ENCODE measurements at regions not wholly inside any gene's neighbourhood (a gene's known extent, or its start where the extent isn't known, plus 50 kb on each side); places are given as distances from the start of the nearest gene placed in this dataset.

GRCh38 chr20:12394786-12395185 lies 477.1 kb downstream of the BTBD3 start:
- Histone ChIP-seq H3K4me1 (ENCODE audit: insufficient read depth, low read length) (no peaks in the 10 kb centered on the region), H3K36me3 (ENCODE audit: insufficient read depth, low read length) (no peaks in the 10 kb centered on the region), H4K20me1 (ENCODE audit: insufficient read depth, low read length) (no peaks in the 10 kb centered on the region), H3K4me3 (ENCODE audit: low read depth in 1 of 2, low read length in 2 of 2) (no peak overlapping the region), H3K9me3 (ENCODE audit: insufficient read depth, low read length, severe bottlenecking) (no peaks in the 10 kb centered on the region), H3K27ac (ENCODE audit: low read length) (no peak overlapping the region), H3K9ac (ENCODE audit: low read depth, low read length) (no peak overlapping the region), H2AFZ (ENCODE audit: low read depth, low read length) (no peak overlapping the region), H3K79me2 (ENCODE audit: insufficient read depth, low read length) (no peaks in the 10 kb centered on the region), H3K27me3 (ENCODE audit: insufficient read depth, low read length, poor library complexity) (peaks cover 3% of the 10 kb centered on the region), H3K4me2 (ENCODE audit: insufficient read depth, low read length) (no peak overlapping the region)
- no peak for ATAC-seq (ENCODE audit: insufficient read depth, low read depth)
- TF ChIP-seq, protein P1, sequence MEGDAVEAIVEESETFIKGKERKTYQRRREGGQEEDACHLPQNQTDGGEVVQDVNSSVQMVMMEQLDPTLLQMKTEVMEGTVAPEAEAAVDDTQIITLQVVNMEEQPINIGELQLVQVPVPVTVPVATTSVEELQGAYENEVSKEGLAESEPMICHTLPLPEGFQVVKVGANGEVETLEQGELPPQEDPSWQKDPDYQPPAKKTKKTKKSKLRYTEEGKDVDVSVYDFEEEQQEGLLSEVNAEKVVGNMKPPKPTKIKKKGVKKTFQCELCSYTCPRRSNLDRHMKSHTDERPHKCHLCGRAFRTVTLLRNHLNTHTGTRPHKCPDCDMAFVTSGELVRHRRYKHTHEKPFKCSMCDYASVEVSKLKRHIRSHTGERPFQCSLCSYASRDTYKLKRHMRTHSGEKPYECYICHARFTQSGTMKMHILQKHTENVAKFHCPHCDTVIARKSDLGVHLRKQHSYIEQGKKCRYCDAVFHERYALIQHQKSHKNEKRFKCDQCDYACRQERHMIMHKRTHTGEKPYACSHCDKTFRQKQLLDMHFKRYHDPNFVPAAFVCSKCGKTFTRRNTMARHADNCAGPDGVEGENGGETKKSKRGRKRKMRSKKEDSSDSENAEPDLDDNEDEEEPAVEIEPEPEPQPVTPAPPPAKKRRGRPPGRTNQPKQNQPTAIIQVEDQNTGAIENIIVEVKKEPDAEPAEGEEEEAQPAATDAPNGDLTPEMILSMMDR (IDR thresholded peaks at IDR 0.05; ENCODE audit: borderline replicate concordance, extremely low read depth, low read length, poor library complexity, severe bottlenecking), result no peak
- TF ChIP-seq EZH2 (IDR thresholded peaks at IDR 0.05; ENCODE audit: borderline replicate concordance, low read depth, low read length, severe bottlenecking), result no peak
- no peak for DNase-seq

DNA sequence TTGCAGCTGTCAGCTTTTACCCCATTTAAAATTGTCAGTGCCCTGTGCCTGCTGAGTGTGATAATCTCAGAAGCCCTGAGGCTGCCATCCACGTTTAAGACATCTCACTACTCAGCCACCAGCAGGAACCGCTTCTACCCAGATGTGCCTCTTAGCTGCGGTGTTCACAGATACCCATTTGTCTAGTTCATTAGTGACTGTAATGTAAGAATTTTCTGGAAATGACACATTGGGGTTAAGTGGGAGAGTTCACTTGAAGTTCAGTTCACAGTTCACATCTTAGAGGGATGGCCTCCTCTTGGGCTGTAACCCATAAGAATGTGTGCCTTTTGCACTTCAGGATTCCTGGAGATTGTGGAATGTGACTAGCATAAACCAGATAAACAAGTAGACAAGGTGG lies 477.7 kb downstream of the BTBD3 start:
- peaks cover 1% of the 10 kb centered on the region for H3K27me3 ChIP-seq (ENCODE audit: insufficient read depth, low read length, poor library complexity)
- H3K4me3 ChIP-seq (ENCODE audit: low read depth in 1 of 2, low read length in 2 of 2), result no peak overlapping the region
- H3K4me1 ChIP-seq (ENCODE audit: insufficient read depth, low read length), result no peaks in the 10 kb centered on the region
- DNase-seq, result no peak
- H3K79me2 ChIP-seq (ENCODE audit: insufficient read depth, low read length), result no peaks in the 10 kb centered on the region
- no peaks in the 10 kb centered on the region for H3K9me3 ChIP-seq (ENCODE audit: insufficient read depth, low read length, severe bottlenecking)
- no peak overlapping the region for H3K9ac ChIP-seq (ENCODE audit: low read depth, low read length)
- no peaks in the 10 kb centered on the region for H3K36me3 ChIP-seq (ENCODE audit: insufficient read depth, low read length)
- no peak overlapping the region for H3K27ac ChIP-seq (ENCODE audit: low read length)
- no peaks in the 10 kb centered on the region for H4K20me1 ChIP-seq (ENCODE audit: insufficient read depth, low read length)
- H3K4me2 ChIP-seq (ENCODE audit: insufficient read depth, low read length), result no peak overlapping the region
- no peak overlapping the region for H2AFZ ChIP-seq (ENCODE audit: low read depth, low read length)
- ATAC-seq (ENCODE audit: insufficient read depth, low read depth), result no peak
- no peak for TF ChIP-seq EZH2 (IDR thresholded peaks at IDR 0.05; ENCODE audit: borderline replicate concordance, low read depth, low read length, severe bottlenecking)
- TF ChIP-seq, protein P1 (IDR thresholded peaks at IDR 0.05; ENCODE audit: borderline replicate concordance, extremely low read depth, low read length, poor library complexity, severe bottlenecking), result no peak

GRCh38 chr20:12395760-12396159 lies 478.1 kb downstream of the BTBD3 start:
- Histone ChIP-seq H3K79me2 (ENCODE audit: insufficient read depth, low read length) (no peaks in the 10 kb centered on the region), H3K4me2 (ENCODE audit: insufficient read depth, low read length) (no peak overlapping the region), H3K9ac (ENCODE audit: low read depth, low read length) (no peak overlapping the region), H3K9me3 (ENCODE audit: insufficient read depth, low read length, severe bottlenecking) (no peaks in the 10 kb centered on the region), H3K4me3 (ENCODE audit: low read depth in 1 of 2, low read length in 2 of 2) (no peak overlapping the region), H3K27ac (ENCODE audit: low read length) (no peak overlapping the region), H3K36me3 (ENCODE audit: insufficient read depth, low read length) (no peaks in the 10 kb centered on the region), H3K27me3 (ENCODE audit: insufficient read depth, low read length, poor library complexity) (no peaks in the 10 kb centered on the region), H2AFZ (ENCODE audit: low read depth, low read length) (no peak overlapping the region), H4K20me1 (ENCODE audit: insufficient read depth, low read length) (no peaks in the 10 kb centered on the region), H3K4me1 (ENCODE audit: insufficient read depth, low read length) (no peaks in the 10 kb centered on the region)
- ATAC-seq (ENCODE audit: insufficient read depth, low read depth), result no peak
- TF ChIP-seq, protein P1 (IDR thresholded peaks at IDR 0.05; ENCODE audit: borderline replicate concordance, extremely low read depth, low read length, poor library complexity, severe bottlenecking), result no peak
- TF ChIP-seq EZH2 (IDR thresholded peaks at IDR 0.05; ENCODE audit: borderline replicate concordance, low read depth, low read length, severe bottlenecking), result no peak
- DNase-seq, result no peak
